Loucy (cell line): ENCODE measurements at regions not wholly inside any gene's neighbourhood (a gene's known extent, or its start where the extent isn't known, plus 50 kb on each side); places are given as distances from the start of the nearest gene placed in this dataset.

Source experiments
- CTCF ChIP-seq: fragments of 200-600 bp; sonication (generic); conservative IDR thresholded peaks from 2 replicates; pipeline ENCODE4 v1.5.1; 2014; ENCODE audit warnings: mild to moderate bottlenecking, antibody characterized with exemption, low read length
- EZH2phosphoT487 ChIP-seq: fragments of 200-600 bp; IDR thresholded peaks from 2 replicates; pipeline ENCODE4 v1.6.1; 2018; ENCODE audit warnings: antibody characterized with exemption, mild to moderate bottlenecking, moderate library complexity, borderline replicate concordance

DNA sequence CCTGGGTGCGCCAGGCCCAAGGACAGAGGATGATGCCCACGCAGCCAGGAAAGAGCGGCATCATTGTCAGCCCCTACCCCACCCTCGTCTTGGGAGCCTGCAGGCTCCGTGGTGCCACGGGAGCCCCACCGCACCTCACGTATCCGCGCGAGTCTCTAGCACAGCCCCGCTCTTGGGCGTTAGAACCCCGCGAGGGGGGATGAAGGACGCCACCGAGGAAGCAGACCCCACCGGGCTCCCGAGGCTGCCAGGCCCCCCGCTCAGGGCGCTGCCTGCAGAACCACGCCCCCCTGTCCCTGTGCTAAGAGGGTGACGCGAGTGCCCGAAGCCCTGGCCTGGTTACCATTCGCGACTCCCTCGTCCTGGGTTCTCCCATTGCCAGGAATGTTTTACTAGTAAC lies 52.3 kb upstream of the MS4A8 start:
- TF ChIP-seq CTCF: no peak
- TF ChIP-seq EZH2phosphoT487: no peak
